H1 (cell line): ENCODE measurements at regions not wholly inside any gene's neighbourhood (a gene's known extent, or its start where the extent isn't known, plus 50 kb on each side); places are given as distances from the start of the nearest gene placed in this dataset.

Experiments used
- CTCF ChIA-PET: fragments of 300-600 bp; sonication (Branson Sonifier 250); formaldehyde crosslinking; loops from one replicate; lab custom pipeline; 2021; ENCODE audit not compliant: partially characterized antibody; lab: Charles Lee
- POLR2A ChIA-PET: fragments of 300-600 bp; sonication (Branson Sonifier 250); formaldehyde crosslinking; loops from one replicate; lab custom pipeline; 2021; ENCODE audit warnings: inconsistent platforms; ENCODE audit not compliant: partially characterized antibody; lab: Charles Lee
- DNase-seq, 2 experiments: peaks; one replicate each; pipeline versions ENCODE4 v3.0.0 to v3.0.0-alpha.2; 2010 to 2022; ENCODE audit warnings: low spot score in 2 of 2, low read depth in 1 of 2, mixed read lengths in 1 of 2
- FAIRE-seq: peaks from 2 replicates; lab custom pipeline; 2011; peaks lifted over from hg19 to GRCh38; lab: Jason Lieb, UNC
- H2AFZ ChIP-seq: 2 replicates; pipeline ENCODE4 v1.8.1; 2012; ENCODE audit warnings: low read length, inconsistent platforms
- H2AK5ac ChIP-seq: 2 replicates; pipeline ENCODE4 v1.6.1; 2013; ENCODE audit warnings: low read depth, low read length
- H2BK120ac ChIP-seq: replicated peaks from 2 replicates; pipeline ENCODE3; 2013; ENCODE audit warnings: low read depth, low read length, inconsistent platforms
- H2BK12ac ChIP-seq: 2 replicates; pipeline ENCODE4 v1.6.1; 2013; ENCODE audit warnings: low read depth, low read length
- H2BK15ac ChIP-seq: 2 replicates; pipeline ENCODE4 v1.6.1; 2013; ENCODE audit warnings: low read length
- H2BK20ac ChIP-seq: 2 replicates; pipeline ENCODE4 v1.6.1; 2013; ENCODE audit warnings: low read length
- H2BK5ac ChIP-seq: 2 replicates; pipeline ENCODE4 v1.6.1; 2013; ENCODE audit warnings: low read depth, low read length
- H3K14ac ChIP-seq: 2 replicates; pipeline ENCODE4 v1.6.1; 2013; ENCODE audit warnings: inconsistent platforms; ENCODE audit not compliant: insufficient read length
- H3K18ac ChIP-seq: 2 replicates; pipeline ENCODE4 v1.6.1; 2013; ENCODE audit warnings: low read length; ENCODE audit errors: extremely low read depth
- H3K23ac ChIP-seq: 2 replicates; pipeline ENCODE4 v1.6.1; 2013; ENCODE audit warnings: inconsistent platforms; ENCODE audit not compliant: insufficient read length
- H3K23me2 ChIP-seq: 2 replicates; pipeline ENCODE4 v1.6.1; 2013; ENCODE audit warnings: low read depth, low read length
- H3K27ac ChIP-seq: 2 replicates; pipeline ENCODE4 v1.6.1; 2011; ENCODE audit warnings: low read depth, low read length, inconsistent platforms
- H3K27me3 ChIP-seq, 4 experiments: replicated peaks in 1 of 4; 1 replicate in 1 of 4; 2 replicates in 3 of 4; pipeline versions ENCODE4 v1.6.1 to v1.8.1; 2011 to 2013; ENCODE audit warnings: low read length in 3 of 4, mild to moderate bottlenecking in 3 of 4, inconsistent platforms in 2 of 4, mixed read lengths in 2 of 4, moderate library complexity in 1 of 4; ENCODE audit not compliant: control insufficient read depth in 3 of 4, insufficient read depth in 3 of 4; ENCODE audit errors: extremely low read depth in 1 of 4
- H3K36me3 ChIP-seq, 4 experiments: 2 replicates each; pipeline versions ENCODE4 v1.6.1 to v1.8.1; 2011 to 2013; ENCODE audit warnings: mild to moderate bottlenecking in 4 of 4, low read length in 3 of 4, moderate library complexity in 2 of 4, control low read depth in 1 of 4, inconsistent platforms in 1 of 4; ENCODE audit not compliant: insufficient read depth in 4 of 4, control insufficient read depth in 2 of 4
- H3K4ac ChIP-seq: replicated peaks from 2 replicates; pipeline ENCODE3; 2013; ENCODE audit warnings: low read length, low read depth, mixed read lengths, inconsistent platforms; ENCODE audit not compliant: insufficient read length
- H3K4me1 ChIP-seq, 4 experiments: replicated peaks in 1 of 4; 1 replicate in 1 of 4; 2 replicates in 3 of 4; pipeline versions ENCODE4 v1.6.1 to v1.8.1; 2011 to 2013; ENCODE audit warnings: low read length in 3 of 4, inconsistent platforms in 2 of 4, mixed read lengths in 1 of 4; ENCODE audit not compliant: insufficient read depth in 4 of 4, control insufficient read depth in 3 of 4
- H3K4me2 ChIP-seq, 2 experiments: 2 replicates each; pipeline versions ENCODE4 v1.6.1 to v1.8.1; 2011 to 2013; ENCODE audit warnings: low read depth in 2 of 2, low read length in 2 of 2, control low read depth in 1 of 2, inconsistent platforms in 1 of 2, mild to moderate bottlenecking in 1 of 2; ENCODE audit not compliant: insufficient read depth in 1 of 2
- H3K4me3 ChIP-seq, 4 experiments: fragments of 200-600, 300-600 bp in 1 of 4; sonication (generic), shearing (Covaris generic), sonication (Bioruptor Twin) in 1 of 4; 2 replicates each; pipeline versions ENCODE4 v1.5.1 to v1.8.1; 2011 to 2016; ENCODE audit warnings: low read length in 4 of 4, low read depth in 3 of 4, control low read depth in 2 of 4, inconsistent platforms in 2 of 4, mild to moderate bottlenecking in 2 of 4, mixed read lengths in 1 of 4, moderate library complexity in 1 of 4; ENCODE audit not compliant: insufficient read depth in 2 of 4; ENCODE audit errors: extremely low read depth in 1 of 4
- H3K56ac ChIP-seq: replicated peaks from 2 replicates; pipeline ENCODE3; 2013; ENCODE audit warnings: low read depth, mild to moderate bottlenecking, mixed read lengths, low read length, inconsistent platforms; ENCODE audit not compliant: insufficient read length
- H3K79me1 ChIP-seq: 2 replicates; pipeline ENCODE4 v1.6.1; 2013; ENCODE audit warnings: low read depth, low read length, control low read depth
- H3K79me2 ChIP-seq, 2 experiments: 2 replicates each; pipeline versions ENCODE4 v1.6.1 to v1.8.1; 2012 to 2013; ENCODE audit warnings: low read length in 2 of 2, mild to moderate bottlenecking in 2 of 2, inconsistent platforms in 1 of 2; ENCODE audit not compliant: insufficient read depth in 2 of 2, control insufficient read depth in 1 of 2
- H3K9ac ChIP-seq, 4 experiments: replicated peaks in 1 of 4; 1 replicate in 1 of 4; 2 replicates in 3 of 4; pipeline versions ENCODE4 v1.6.1 to v1.8.1; 2011 to 2013; ENCODE audit warnings: low read depth in 3 of 4, low read length in 3 of 4, control low read depth in 2 of 4, mild to moderate bottlenecking in 2 of 4, moderate library complexity in 2 of 4, inconsistent platforms in 1 of 4; ENCODE audit errors: extremely low read depth in 1 of 4
- H3K9me3 ChIP-seq, 2 experiments: 2 replicates each; pipeline versions ENCODE4 v1.6.1 to v1.8.1; 2012 to 2013; ENCODE audit warnings: mild to moderate bottlenecking in 2 of 2, moderate library complexity in 2 of 2, control low read depth in 1 of 2, inconsistent platforms in 1 of 2, low read depth in 1 of 2, low read length in 1 of 2, mixed read lengths in 1 of 2; ENCODE audit not compliant: insufficient read depth in 2 of 2
- H4K20me1 ChIP-seq, 2 experiments: replicated peaks in 1 of 2; 2 replicates each; pipeline versions ENCODE3 to v1.8.1; 2011 to 2013; ENCODE audit warnings: inconsistent platforms in 2 of 2, low read length in 2 of 2, mild to moderate bottlenecking in 1 of 2; ENCODE audit not compliant: insufficient read depth in 2 of 2, control insufficient read depth in 1 of 2
- H4K5ac ChIP-seq: 2 replicates; pipeline ENCODE4 v1.6.1; 2013; ENCODE audit warnings: low read length, low read depth, mixed read lengths, inconsistent platforms; ENCODE audit not compliant: insufficient read length
- H4K8ac ChIP-seq: 2 replicates; pipeline ENCODE4 v1.8.0; 2013; ENCODE audit warnings: mild to moderate bottlenecking, moderate library complexity, low read length, inconsistent platforms; ENCODE audit not compliant: insufficient read depth; ENCODE audit errors: extremely low read depth
- H4K91ac ChIP-seq: replicated peaks from 2 replicates; pipeline ENCODE3; 2013; ENCODE audit warnings: low read length, mixed read lengths, inconsistent platforms; ENCODE audit not compliant: insufficient read length
- EP300 ChIP-seq, 2 experiments: IDR thresholded peaks; 1 replicate in 1 of 2; 2 replicates in 1 of 2; pipeline ENCODE4 v1.6.1; 2011 to 2012; ENCODE audit warnings: low read depth in 2 of 2, low read length in 2 of 2, mild to moderate bottlenecking in 2 of 2, borderline replicate concordance in 1 of 2, inconsistent platforms in 1 of 2, moderate library complexity in 1 of 2
- POLR2AphosphoS5 ChIP-seq: IDR thresholded peaks from 2 replicates; pipeline ENCODE4 v1.6.1; 2011; ENCODE audit warnings: low read depth, low read length
- RAD21 ChIP-seq, 2 experiments: IDR thresholded peaks in 1 of 2; conservative IDR thresholded peaks in 1 of 2; 2 replicates each; pipeline ENCODE4 v1.6.1; 2011; ENCODE audit warnings: low read depth in 2 of 2, low read length in 2 of 2, improper control_type of control experiment in 1 of 2, inconsistent platforms in 1 of 2, mild to moderate bottlenecking in 1 of 2, moderate library complexity in 1 of 2
- SIN3A ChIP-seq, 2 experiments: IDR thresholded peaks in 1 of 2; conservative IDR thresholded peaks in 1 of 2; 2 replicates each; pipeline ENCODE4 v1.6.1; 2011 to 2012; ENCODE audit warnings: low read length in 2 of 2, improper control_type of control experiment in 1 of 2, low read depth in 1 of 2, mild to moderate bottlenecking in 1 of 2
- WGBS, 2 experiments: shearing (Covaris generic) in 1 of 2; methylation state at CpG; one replicate each; pipeline versions ENCODE4 v1.1.6 to v1.1.7; 2013 to 2015; ENCODE audit warnings: low lambda C conversion rate in 2 of 2, mixed read lengths in 2 of 2, inconsistent platforms in 1 of 2, low coverage in 1 of 2, missing lambda C conversion rate in 1 of 2; ENCODE audit not compliant: insufficient replicate concordance in 2 of 2, insufficient coverage in 1 of 2, insufficient read length in 1 of 2; ENCODE audit errors: extremely low coverage in 1 of 2, missing lambda C conversion rate in 1 of 2; 5-methylcytosine and 5-hydroxymethylcytosine counted together
- TF ChIP-seq, protein P1 (sequence below): IDR thresholded peaks from 2 replicates; pipeline ENCODE4 v1.6.1; 2012; ENCODE audit warnings: low read length, inconsistent platforms
- TF ChIP-seq, protein P2 (sequence below): IDR thresholded peaks from 2 replicates; pipeline ENCODE4 v1.6.1; 2012; ENCODE audit warnings: inconsistent platforms
- TF ChIP-seq, protein P3 (sequence below), 3 experiments: IDR thresholded peaks; 1 replicate in 2 of 3; 2 replicates in 1 of 3; pipeline versions ENCODE4 v1.5.1 to v1.6.1; 2011; ENCODE audit warnings: low read length in 3 of 3, mild to moderate bottlenecking in 3 of 3, inconsistent platforms in 2 of 3, low read depth in 1 of 3, moderate library complexity in 1 of 3; ENCODE audit not compliant: insufficient read depth in 1 of 3; ENCODE audit errors: control extremely low read depth in 1 of 3

DNA sequence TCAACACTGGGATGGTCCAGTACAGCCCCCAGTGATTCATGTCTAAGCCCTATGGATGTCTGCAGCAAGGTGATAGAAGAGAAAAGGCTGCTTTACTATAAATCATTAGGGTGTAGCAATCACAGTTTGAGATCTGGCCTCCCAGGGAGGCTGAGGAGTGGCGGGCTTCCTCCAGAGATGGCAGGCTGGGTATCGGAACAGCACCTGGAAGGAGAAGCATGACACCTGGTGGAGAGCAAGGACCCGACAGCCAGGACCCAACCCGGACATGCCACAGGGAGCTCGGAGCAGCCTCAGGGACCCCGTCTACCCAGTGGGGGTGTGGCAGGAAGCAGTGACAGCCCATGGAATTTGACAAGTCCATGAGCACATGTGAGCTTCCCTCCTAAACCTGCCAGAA is 114.8 kb upstream of the CD93 start:
- no peaks in the 10 kb centered on the region for H3K9me3 ChIP-seq
- no peak overlapping the region for H2AK5ac ChIP-seq
- H2BK5ac ChIP-seq, result no peak overlapping the region
- H3K56ac ChIP-seq, result no peak overlapping the region
- H2AFZ ChIP-seq, result no peak overlapping the region
- ChIA-PET POLR2A (interaction anchor here (1.0 kb wide), 1 partner anchor 9 kb away, joined by 3 read pairs; no protein-coding TSS in a partner anchor), CTCF (interaction anchor here (0.6 to 4.2 kb wide), 65 partner anchors 11 to 865 kb away, joined by 3 to 47 read pairs (median 5); partner anchors contain the start of genes SSTR4 and THBD)
- H4K20me1 ChIP-seq, result no peaks in the 10 kb centered on the region
- H3K79me1 ChIP-seq, result no peaks in the 10 kb centered on the region
- no peak overlapping the region for H3K14ac ChIP-seq
- no peak overlapping the region for H2BK120ac ChIP-seq
- H3K9ac ChIP-seq, result no peak overlapping the region
- H2BK15ac ChIP-seq, result peak overlapping the region; percentile 76; the same call in 1 of the 2 replicates
- H4K91ac ChIP-seq, result no peak overlapping the region
- H3K79me2 ChIP-seq, result no peaks in the 10 kb centered on the region
- no peak overlapping the region for H4K5ac ChIP-seq
- DNase-seq, result peak; percentile 34 to 70
- no peak overlapping the region for H4K8ac ChIP-seq
- FAIRE-seq, result no peak
- no peak overlapping the region for H2BK20ac ChIP-seq
- no peak overlapping the region for H3K27ac ChIP-seq
- H3K4me2 ChIP-seq, result no peak overlapping the region
- no peaks in the 10 kb centered on the region for H3K23me2 ChIP-seq
- H3K36me3 ChIP-seq, result no peaks in the 10 kb centered on the region
- H3K4ac ChIP-seq, result no peak overlapping the region
- 38% methylated on average over 6 of the region's 6 CpGs; no CpG with 5 or more reads in 1 of the 2 experiments for WGBS, 2 experiments
- no peak overlapping the region for H2BK12ac ChIP-seq
- peaks cover 0 to 2% (median 0%) of the 10 kb centered on the region in 4 experiments; a peak in 2 of 7 replicates for H3K27me3 ChIP-seq
- no peak overlapping the region for H3K23ac ChIP-seq
- peaks cover 9 to 14% (median 10%) of the 10 kb centered on the region in 4 experiments for H3K4me1 ChIP-seq
- no peak overlapping the region for H3K18ac ChIP-seq
- no peak overlapping the region for H3K4me3 ChIP-seq
- TF ChIP-seq SIN3A (conservative IDR thresholded peaks at IDR 0.05 in 1 of 2, IDR thresholded peaks at IDR 0.05 in 1 of 2; ENCODE audit: low read depth in 1 of 2, low read length in 2 of 2) (peak in 1 of 2 experiments; percentile 65; a peak in 1 of 4 replicates), RAD21 (IDR thresholded peaks at IDR 0.05 in 1 of 2, conservative IDR thresholded peaks at IDR 0.05 in 1 of 2; ENCODE audit: low read depth in 2 of 2, low read length in 2 of 2) (peak; percentile 90 to 93), POLR2AphosphoS5 (no peak), EP300 (IDR thresholded peaks at IDR 0.05; ENCODE audit: borderline replicate concordance in 1 of 2, low read depth in 2 of 2, low read length in 2 of 2) (peak in 1 of 2 experiments; percentile 28; a peak in 1 of 3 replicates)
- TF ChIP-seq, protein P1, sequence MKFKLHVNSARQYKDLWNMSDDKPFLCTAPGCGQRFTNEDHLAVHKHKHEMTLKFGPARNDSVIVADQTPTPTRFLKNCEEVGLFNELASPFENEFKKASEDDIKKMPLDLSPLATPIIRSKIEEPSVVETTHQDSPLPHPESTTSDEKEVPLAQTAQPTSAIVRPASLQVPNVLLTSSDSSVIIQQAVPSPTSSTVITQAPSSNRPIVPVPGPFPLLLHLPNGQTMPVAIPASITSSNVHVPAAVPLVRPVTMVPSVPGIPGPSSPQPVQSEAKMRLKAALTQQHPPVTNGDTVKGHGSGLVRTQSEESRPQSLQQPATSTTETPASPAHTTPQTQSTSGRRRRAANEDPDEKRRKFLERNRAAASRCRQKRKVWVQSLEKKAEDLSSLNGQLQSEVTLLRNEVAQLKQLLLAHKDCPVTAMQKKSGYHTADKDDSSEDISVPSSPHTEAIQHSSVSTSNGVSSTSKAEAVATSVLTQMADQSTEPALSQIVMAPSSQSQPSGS, result no peak
- TF ChIP-seq, protein P2, sequence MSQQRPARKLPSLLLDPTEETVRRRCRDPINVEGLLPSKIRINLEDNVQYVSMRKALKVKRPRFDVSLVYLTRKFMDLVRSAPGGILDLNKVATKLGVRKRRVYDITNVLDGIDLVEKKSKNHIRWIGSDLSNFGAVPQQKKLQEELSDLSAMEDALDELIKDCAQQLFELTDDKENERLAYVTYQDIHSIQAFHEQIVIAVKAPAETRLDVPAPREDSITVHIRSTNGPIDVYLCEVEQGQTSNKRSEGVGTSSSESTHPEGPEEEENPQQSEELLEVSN, result peak; percentile 39; the same call in 1 of the 2 replicates
- TF ChIP-seq, protein P3, sequence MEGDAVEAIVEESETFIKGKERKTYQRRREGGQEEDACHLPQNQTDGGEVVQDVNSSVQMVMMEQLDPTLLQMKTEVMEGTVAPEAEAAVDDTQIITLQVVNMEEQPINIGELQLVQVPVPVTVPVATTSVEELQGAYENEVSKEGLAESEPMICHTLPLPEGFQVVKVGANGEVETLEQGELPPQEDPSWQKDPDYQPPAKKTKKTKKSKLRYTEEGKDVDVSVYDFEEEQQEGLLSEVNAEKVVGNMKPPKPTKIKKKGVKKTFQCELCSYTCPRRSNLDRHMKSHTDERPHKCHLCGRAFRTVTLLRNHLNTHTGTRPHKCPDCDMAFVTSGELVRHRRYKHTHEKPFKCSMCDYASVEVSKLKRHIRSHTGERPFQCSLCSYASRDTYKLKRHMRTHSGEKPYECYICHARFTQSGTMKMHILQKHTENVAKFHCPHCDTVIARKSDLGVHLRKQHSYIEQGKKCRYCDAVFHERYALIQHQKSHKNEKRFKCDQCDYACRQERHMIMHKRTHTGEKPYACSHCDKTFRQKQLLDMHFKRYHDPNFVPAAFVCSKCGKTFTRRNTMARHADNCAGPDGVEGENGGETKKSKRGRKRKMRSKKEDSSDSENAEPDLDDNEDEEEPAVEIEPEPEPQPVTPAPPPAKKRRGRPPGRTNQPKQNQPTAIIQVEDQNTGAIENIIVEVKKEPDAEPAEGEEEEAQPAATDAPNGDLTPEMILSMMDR (IDR thresholded peaks at IDR 0.05; ENCODE audit: control extremely low read depth in 1 of 3, insufficient read depth in 1 of 3, low read depth in 1 of 3, low read length in 3 of 3), result peak; percentile 79 to 84 (median 84)
